SK-N-SH (cell line): ENCODE measurements at regions not wholly inside any gene's neighbourhood (a gene's known extent, or its start where the extent isn't known, plus 50 kb on each side); places are given as distances from the start of the nearest gene placed in this dataset.

ENCODE experiments used
- EP300 ChIP-seq, 2 experiments: IDR thresholded peaks; 2 replicates each; pipeline versions ENCODE4 v1.4.0 to v1.6.1; 2012; ENCODE audit warnings: borderline replicate concordance in 1 of 2, low read depth in 1 of 2, low read length in 1 of 2
- EZH2phosphoT487 ChIP-seq: fragments of 200-600 bp; sonication (generic); IDR thresholded peaks from 2 replicates; pipeline ENCODE4 v1.6.1; 2017; ENCODE audit warnings: low read depth, mixed run types, mild to moderate bottlenecking, antibody characterized with exemption, moderate library complexity, borderline replicate concordance
- GABPA ChIP-seq: IDR thresholded peaks from 2 replicates; pipeline ENCODE4 v1.4.0; 2012; ENCODE audit warnings: low read depth, mild to moderate bottlenecking
- JUND ChIP-seq: IDR thresholded peaks from 2 replicates; pipeline ENCODE4 v1.4.0; 2012
- NFIC ChIP-seq: IDR thresholded peaks from 2 replicates; pipeline ENCODE4 v1.4.0; 2012; ENCODE audit warnings: borderline replicate concordance
- POLR2AphosphoS5 ChIP-seq: IDR thresholded peaks from 2 replicates; pipeline ENCODE4 v1.6.1; 2012; ENCODE audit warnings: low read depth, low read length
- RCOR1 ChIP-seq: fragments of 150-350 bp; IDR thresholded peaks from 2 replicates; pipeline ENCODE4 v1.6.1; 2017; ENCODE audit warnings: antibody characterized with exemption, low read length
- TAF1 ChIP-seq: IDR thresholded peaks from 2 replicates; pipeline ENCODE4 v1.6.1; 2012; ENCODE audit warnings: low read depth, mild to moderate bottlenecking, low read length, moderate library complexity, borderline replicate concordance
- TCF12 ChIP-seq: IDR thresholded peaks from 2 replicates; pipeline ENCODE4 v1.4.0; 2012
- TF ChIP-seq, protein P1 (sequence below): fragments of 200-600 bp; sonication (generic); IDR thresholded peaks from 2 replicates; pipeline ENCODE4 v1.6.1; 2017; ENCODE audit warnings: antibody characterized with exemption, mild to moderate bottlenecking, moderate library complexity
- TF ChIP-seq, protein P2 (sequence below): IDR thresholded peaks from 2 replicates; pipeline ENCODE4 v1.4.0; 2012; ENCODE audit warnings: low read depth, borderline replicate concordance
- TF ChIP-seq, protein P3 (sequence below): IDR thresholded peaks from 2 replicates; pipeline ENCODE4 v1.4.0; 2012; ENCODE audit warnings: low read depth, borderline replicate concordance
- TF ChIP-seq, protein P4 (sequence below): IDR thresholded peaks from 2 replicates; pipeline ENCODE4 v1.6.1; 2012; ENCODE audit warnings: mild to moderate bottlenecking, low read depth, low read length, moderate library complexity

DNA sequence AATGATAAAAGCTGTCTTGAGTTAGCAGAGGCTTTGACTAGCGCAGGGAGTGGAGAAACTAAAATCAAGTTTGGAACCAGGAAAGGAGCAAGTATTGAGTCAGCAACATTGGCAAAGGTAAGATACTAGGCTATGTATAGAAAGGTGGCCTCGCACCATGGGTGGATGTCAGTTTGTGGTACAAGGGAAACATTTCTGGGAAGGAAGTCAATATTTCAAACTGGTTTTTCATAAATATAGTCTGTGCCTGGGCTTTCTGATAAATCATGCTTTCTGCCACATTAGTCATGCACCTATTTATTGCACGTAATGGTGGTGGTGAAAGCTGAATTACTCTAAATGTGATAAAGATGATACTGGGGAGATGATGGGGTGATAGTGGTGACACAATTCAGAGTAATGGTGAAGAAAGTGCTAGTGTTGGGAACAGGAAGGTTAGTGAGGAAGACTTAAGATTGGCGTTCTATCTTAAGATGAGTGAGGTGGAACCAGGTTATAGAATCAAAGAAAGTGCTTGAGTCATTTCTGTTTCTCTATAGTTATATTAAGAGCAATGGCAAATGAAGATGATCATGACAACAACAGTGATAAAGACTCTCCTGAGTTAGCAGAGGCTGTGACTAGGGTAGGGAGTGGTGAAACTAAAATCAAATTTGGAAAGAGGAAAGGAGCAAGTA is 729.0 kb downstream of the FAM181B start:
- TF ChIP-seq TCF12 (no peak), RCOR1 (no peak), EP300 (IDR thresholded peaks at IDR 0.05; ENCODE audit: borderline replicate concordance in 1 of 2, low read depth in 1 of 2, low read length in 1 of 2) (no peak), GABPA (no peak), TAF1 (no peak), JUND (no peak), POLR2AphosphoS5 (no peak), NFIC (no peak), EZH2phosphoT487 (no peak)
- TF ChIP-seq, protein P1, sequence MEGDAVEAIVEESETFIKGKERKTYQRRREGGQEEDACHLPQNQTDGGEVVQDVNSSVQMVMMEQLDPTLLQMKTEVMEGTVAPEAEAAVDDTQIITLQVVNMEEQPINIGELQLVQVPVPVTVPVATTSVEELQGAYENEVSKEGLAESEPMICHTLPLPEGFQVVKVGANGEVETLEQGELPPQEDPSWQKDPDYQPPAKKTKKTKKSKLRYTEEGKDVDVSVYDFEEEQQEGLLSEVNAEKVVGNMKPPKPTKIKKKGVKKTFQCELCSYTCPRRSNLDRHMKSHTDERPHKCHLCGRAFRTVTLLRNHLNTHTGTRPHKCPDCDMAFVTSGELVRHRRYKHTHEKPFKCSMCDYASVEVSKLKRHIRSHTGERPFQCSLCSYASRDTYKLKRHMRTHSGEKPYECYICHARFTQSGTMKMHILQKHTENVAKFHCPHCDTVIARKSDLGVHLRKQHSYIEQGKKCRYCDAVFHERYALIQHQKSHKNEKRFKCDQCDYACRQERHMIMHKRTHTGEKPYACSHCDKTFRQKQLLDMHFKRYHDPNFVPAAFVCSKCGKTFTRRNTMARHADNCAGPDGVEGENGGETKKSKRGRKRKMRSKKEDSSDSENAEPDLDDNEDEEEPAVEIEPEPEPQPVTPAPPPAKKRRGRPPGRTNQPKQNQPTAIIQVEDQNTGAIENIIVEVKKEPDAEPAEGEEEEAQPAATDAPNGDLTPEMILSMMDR: no peak
- TF ChIP-seq, protein P2, sequence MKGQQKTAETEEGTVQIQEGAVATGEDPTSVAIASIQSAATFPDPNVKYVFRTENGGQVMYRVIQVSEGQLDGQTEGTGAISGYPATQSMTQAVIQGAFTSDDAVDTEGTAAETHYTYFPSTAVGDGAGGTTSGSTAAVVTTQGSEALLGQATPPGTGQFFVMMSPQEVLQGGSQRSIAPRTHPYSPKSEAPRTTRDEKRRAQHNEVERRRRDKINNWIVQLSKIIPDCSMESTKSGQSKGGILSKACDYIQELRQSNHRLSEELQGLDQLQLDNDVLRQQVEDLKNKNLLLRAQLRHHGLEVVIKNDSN: no peak
- TF ChIP-seq, protein P3, sequence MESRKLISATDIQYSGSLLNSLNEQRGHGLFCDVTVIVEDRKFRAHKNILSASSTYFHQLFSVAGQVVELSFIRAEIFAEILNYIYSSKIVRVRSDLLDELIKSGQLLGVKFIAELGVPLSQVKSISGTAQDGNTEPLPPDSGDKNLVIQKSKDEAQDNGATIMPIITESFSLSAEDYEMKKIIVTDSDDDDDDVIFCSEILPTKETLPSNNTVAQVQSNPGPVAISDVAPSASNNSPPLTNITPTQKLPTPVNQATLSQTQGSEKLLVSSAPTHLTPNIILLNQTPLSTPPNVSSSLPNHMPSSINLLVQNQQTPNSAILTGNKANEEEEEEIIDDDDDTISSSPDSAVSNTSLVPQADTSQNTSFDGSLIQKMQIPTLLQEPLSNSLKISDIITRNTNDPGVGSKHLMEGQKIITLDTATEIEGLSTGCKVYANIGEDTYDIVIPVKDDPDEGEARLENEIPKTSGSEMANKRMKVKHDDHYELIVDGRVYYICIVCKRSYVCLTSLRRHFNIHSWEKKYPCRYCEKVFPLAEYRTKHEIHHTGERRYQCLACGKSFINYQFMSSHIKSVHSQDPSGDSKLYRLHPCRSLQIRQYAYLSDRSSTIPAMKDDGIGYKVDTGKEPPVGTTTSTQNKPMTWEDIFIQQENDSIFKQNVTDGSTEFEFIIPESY: no peak
- TF ChIP-seq, protein P4, sequence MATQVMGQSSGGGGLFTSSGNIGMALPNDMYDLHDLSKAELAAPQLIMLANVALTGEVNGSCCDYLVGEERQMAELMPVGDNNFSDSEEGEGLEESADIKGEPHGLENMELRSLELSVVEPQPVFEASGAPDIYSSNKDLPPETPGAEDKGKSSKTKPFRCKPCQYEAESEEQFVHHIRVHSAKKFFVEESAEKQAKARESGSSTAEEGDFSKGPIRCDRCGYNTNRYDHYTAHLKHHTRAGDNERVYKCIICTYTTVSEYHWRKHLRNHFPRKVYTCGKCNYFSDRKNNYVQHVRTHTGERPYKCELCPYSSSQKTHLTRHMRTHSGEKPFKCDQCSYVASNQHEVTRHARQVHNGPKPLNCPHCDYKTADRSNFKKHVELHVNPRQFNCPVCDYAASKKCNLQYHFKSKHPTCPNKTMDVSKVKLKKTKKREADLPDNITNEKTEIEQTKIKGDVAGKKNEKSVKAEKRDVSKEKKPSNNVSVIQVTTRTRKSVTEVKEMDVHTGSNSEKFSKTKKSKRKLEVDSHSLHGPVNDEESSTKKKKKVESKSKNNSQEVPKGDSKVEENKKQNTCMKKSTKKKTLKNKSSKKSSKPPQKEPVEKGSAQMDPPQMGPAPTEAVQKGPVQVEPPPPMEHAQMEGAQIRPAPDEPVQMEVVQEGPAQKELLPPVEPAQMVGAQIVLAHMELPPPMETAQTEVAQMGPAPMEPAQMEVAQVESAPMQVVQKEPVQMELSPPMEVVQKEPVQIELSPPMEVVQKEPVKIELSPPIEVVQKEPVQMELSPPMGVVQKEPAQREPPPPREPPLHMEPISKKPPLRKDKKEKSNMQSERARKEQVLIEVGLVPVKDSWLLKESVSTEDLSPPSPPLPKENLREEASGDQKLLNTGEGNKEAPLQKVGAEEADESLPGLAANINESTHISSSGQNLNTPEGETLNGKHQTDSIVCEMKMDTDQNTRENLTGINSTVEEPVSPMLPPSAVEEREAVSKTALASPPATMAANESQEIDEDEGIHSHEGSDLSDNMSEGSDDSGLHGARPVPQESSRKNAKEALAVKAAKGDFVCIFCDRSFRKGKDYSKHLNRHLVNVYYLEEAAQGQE: no peak
